Endothelial cell of umbilical vein (primary cell): ENCODE measurements at regions not wholly inside any gene's neighbourhood (a gene's known extent, or its start where the extent isn't known, plus 50 kb on each side); places are given as distances from the start of the nearest gene placed in this dataset.

ENCODE experiments used
- BruUV-seq: library from RNA; stranded (reverse); fragments of 400-500 nt; replicated peaks from 2 replicates; lab custom pipeline; 2021; lab: Mats Ljungman, UMichigan
- CTCF ChIA-PET: fragments of 300-600, 350-600 bp; sonication (Branson Sonifier 250); formaldehyde crosslinking; loops from one replicate; lab custom pipeline; 2021; ENCODE audit warnings: antibody characterized with exemption, inconsistent platforms; lab: Charles Lee
- POLR2A ChIA-PET: fragments of 300-600, 350-600 bp; sonication (Branson Sonifier 250); formaldehyde crosslinking; loops from one replicate; lab custom pipeline; 2021; ENCODE audit warnings: antibody characterized with exemption, inconsistent platforms; lab: Charles Lee
- DNase-seq: peaks from one replicate; pipeline ENCODE4 v3.0.0-alpha.2; 2011; ENCODE audit warnings: low read depth, low spot score
- FAIRE-seq: peaks from 2 replicates; lab custom pipeline; 2011; peaks lifted over from hg19 to GRCh38; lab: Jason Lieb, UNC
- H2AFZ ChIP-seq: 2 replicates; pipeline ENCODE4 v1.6.0; 2012; ENCODE audit warnings: low read depth, low read length, control low read depth, inconsistent platforms
- H3K27ac ChIP-seq: 2 replicates; pipeline ENCODE4 v1.5.1; 2011; ENCODE audit warnings: low read depth, mild to moderate bottlenecking, control low read depth, low read length, moderate library complexity; ENCODE audit not compliant: insufficient read depth
- H3K27me3 ChIP-seq, 2 experiments: 2 replicates each; pipeline versions ENCODE4 v1.6.0 to v1.6.1; 2011; ENCODE audit warnings: low read length in 2 of 2, mixed read lengths in 1 of 2; ENCODE audit not compliant: control insufficient read depth in 2 of 2, insufficient read depth in 2 of 2
- H3K36me3 ChIP-seq, 2 experiments: 2 replicates in 1 of 2; 3 replicates in 1 of 2; pipeline ENCODE4 v1.5.1; 2011; ENCODE audit warnings: low read length in 2 of 2, mild to moderate bottlenecking in 1 of 2, moderate library complexity in 1 of 2; ENCODE audit not compliant: control insufficient read depth in 2 of 2, insufficient read depth in 2 of 2; ENCODE audit errors: extremely low read depth in 1 of 2
- H3K4me1 ChIP-seq: 3 replicates; pipeline ENCODE4 v1.5.1; 2011; ENCODE audit warnings: mild to moderate bottlenecking, low read length; ENCODE audit not compliant: control insufficient read depth, insufficient read depth; ENCODE audit errors: extremely low read depth
- H3K4me2 ChIP-seq: 2 replicates; pipeline ENCODE4 v1.6.1; 2011; ENCODE audit warnings: low read length, control low read depth, mixed read lengths; ENCODE audit not compliant: insufficient read depth
- H3K4me3 ChIP-seq, 3 experiments: fragments of 200-600 bp in 1 of 3; sonication (generic), shearing (Covaris generic) in 1 of 3; replicated peaks in 1 of 3; 2 replicates each; pipeline ENCODE4 v1.5.1; 2011 to 2016; ENCODE audit warnings: control low read depth in 3 of 3, low read length in 3 of 3, mild to moderate bottlenecking in 2 of 3, inconsistent platforms in 1 of 3, low read depth in 1 of 3, moderate library complexity in 1 of 3; ENCODE audit not compliant: insufficient read depth in 1 of 3
- H3K79me2 ChIP-seq: 2 replicates; pipeline ENCODE4 v1.6.0; 2012; ENCODE audit warnings: low read length, inconsistent platforms; ENCODE audit not compliant: control insufficient read depth, insufficient read depth
- H3K9ac ChIP-seq: replicated peaks from 2 replicates; pipeline ENCODE3; 2011; ENCODE audit warnings: low read length, control low read depth; ENCODE audit not compliant: insufficient read depth; ENCODE audit errors: extremely low read depth
- H3K9me1 ChIP-seq: replicated peaks from 3 replicates; pipeline ENCODE4 v1.6.0; 2011; ENCODE audit warnings: mild to moderate bottlenecking, low read length; ENCODE audit not compliant: control insufficient read depth, insufficient read depth; ENCODE audit errors: extremely low read depth
- H3K9me3 ChIP-seq: replicated peaks from 2 replicates; pipeline ENCODE4 v1.5.1; 2012; ENCODE audit warnings: low read length, inconsistent platforms; ENCODE audit not compliant: control insufficient read depth, insufficient read depth
- H4K20me1 ChIP-seq: replicated peaks from 2 replicates; pipeline ENCODE3; 2011; ENCODE audit warnings: mild to moderate bottlenecking, low read length; ENCODE audit not compliant: control insufficient read depth, insufficient read depth; ENCODE audit errors: extremely low read depth
- EZH2 ChIP-seq: IDR thresholded peaks from 2 replicates; pipeline ENCODE4 v1.6.1; 2012; ENCODE audit warnings: borderline replicate concordance, low read depth, mild to moderate bottlenecking, moderate library complexity, low read length, inconsistent platforms; ENCODE audit not compliant: severe bottlenecking
- FOS ChIP-seq: IDR thresholded peaks from 2 replicates; pipeline ENCODE4 v1.6.1; 2011; ENCODE audit warnings: mild to moderate bottlenecking, low read length, moderate library complexity, borderline replicate concordance; ENCODE audit not compliant: insufficient read depth
- GATA2 ChIP-seq: IDR thresholded peaks from 2 replicates; pipeline ENCODE4 v1.7.0; 2011; ENCODE audit warnings: low read depth, mild to moderate bottlenecking, moderate library complexity, mixed read lengths, low read length; ENCODE audit not compliant: insufficient read length, insufficient read depth
- JUN ChIP-seq: IDR thresholded peaks from 2 replicates; pipeline ENCODE4 v1.6.1; 2011; ENCODE audit warnings: borderline replicate concordance, low read depth; ENCODE audit not compliant: insufficient read length, insufficient read depth
- MYC ChIP-seq: IDR thresholded peaks from one replicate; pipeline ENCODE4 v1.6.1; 2011; ENCODE audit warnings: mild to moderate bottlenecking, low read depth, low read length
- POLR2A ChIP-seq: IDR thresholded peaks from 2 replicates; pipeline ENCODE4 v1.6.1; 2012; ENCODE audit warnings: low read depth, mild to moderate bottlenecking, control low read depth, low read length
- POLR2AphosphoS5 ChIP-seq: IDR thresholded peaks from 2 replicates; pipeline ENCODE4 v1.6.1; 2012; ENCODE audit warnings: low read depth, mild to moderate bottlenecking, control low read depth, low read length, moderate library complexity; ENCODE audit not compliant: insufficient read depth
- dilution Hi-C: fragments of 300-500 bp; cut with MboI; formaldehyde crosslinking; loops from one replicate; pipeline ENCODE4 v1.15.0; 2019; ENCODE audit warnings: low sequenced_read_pairs; ENCODE audit not compliant: extremely low pct_ligation_motif_present
- intact Hi-C: fragments of 100-400 bp; cut with micrococcal nuclease; formaldehyde crosslinking; loops from one replicate; pipeline ENCODE4 v1.10.0; 2022
- TF ChIP-seq, protein P1 (sequence below): IDR thresholded peaks from 2 replicates; pipeline ENCODE4 v1.6.1; 2011; ENCODE audit not compliant: insufficient read depth, insufficient read length
- TF ChIP-seq, protein P2 (sequence below), 2 donors: IDR thresholded peaks; 1 replicate in 1 of 2; 2 replicates in 1 of 2; pipeline ENCODE4 v1.5.1; 2011; ENCODE audit warnings: low read length in 2 of 2, mild to moderate bottlenecking in 2 of 2, moderate library complexity in 2 of 2, control low read depth in 1 of 2, inconsistent platforms in 1 of 2, low read depth in 1 of 2; ENCODE audit not compliant: insufficient read depth in 1 of 2; ENCODE audit errors: extremely low read depth in 1 of 2

DNA sequence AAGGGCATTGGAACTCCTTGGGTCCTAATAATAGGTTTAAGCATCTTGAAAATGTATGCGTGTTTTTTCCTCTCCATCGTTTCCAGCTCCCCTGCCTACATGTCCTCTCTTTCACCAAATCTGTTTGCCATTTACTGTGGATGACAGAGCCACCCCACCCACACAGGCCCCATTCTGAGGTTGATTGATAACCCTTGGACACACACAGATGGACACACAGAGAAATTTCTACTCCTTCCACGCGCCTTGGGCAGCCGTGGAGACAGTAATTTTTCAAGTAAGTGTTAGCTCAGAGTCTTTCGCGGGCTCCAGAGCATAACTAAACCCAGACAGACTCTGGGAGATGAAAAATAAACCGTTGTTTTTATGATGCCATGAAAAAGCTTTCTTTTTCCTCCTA is 103.3 kb upstream of the NLRP1 start:
- H2AFZ ChIP-seq, result no peak overlapping the region
- no peaks in the 10 kb centered on the region for H3K9me1 ChIP-seq
- no peak for TF ChIP-seq MYC
- no peak for TF ChIP-seq POLR2A
- TF ChIP-seq JUN, result no peak
- TF ChIP-seq EZH2, result no peak
- TF ChIP-seq, protein P1, sequence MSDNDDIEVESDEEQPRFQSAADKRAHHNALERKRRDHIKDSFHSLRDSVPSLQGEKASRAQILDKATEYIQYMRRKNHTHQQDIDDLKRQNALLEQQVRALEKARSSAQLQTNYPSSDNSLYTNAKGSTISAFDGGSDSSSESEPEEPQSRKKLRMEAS, result no peak
- no TSS peak for BruUV-seq
- ChIA-PET POLR2A (no interaction called here), CTCF (interaction anchor here (2.1 kb wide), 1 partner anchor 12 kb away, joined by 7 read pairs; no protein-coding TSS in a partner anchor)
- no peak overlapping the region for H3K4me2 ChIP-seq
- H4K20me1 ChIP-seq, result no peaks in the 10 kb centered on the region
- intact Hi-C loops (no loop called here), dilution Hi-C loops (no loop called here)
- no peak overlapping the region for H3K9ac ChIP-seq
- FAIRE-seq (no peak), DNase-seq (no peak)
- no peaks in the 10 kb centered on the region for H3K4me1 ChIP-seq
- no peak overlapping the region for H3K27ac ChIP-seq
- H3K27me3 ChIP-seq, result peaks cover 0 to 1% of the 10 kb centered on the region in 2 experiments
- no peak overlapping the region for H3K4me3 ChIP-seq
- no peaks in the 10 kb centered on the region for H3K36me3 ChIP-seq
- no peaks in the 10 kb centered on the region for H3K79me2 ChIP-seq
- no peaks in the 10 kb centered on the region for H3K9me3 ChIP-seq

- Histone ChIP-seq H3K27me3 (peaks cover 2 to 3% of the 10 kb centered on the region in 2 experiments), H3K36me3 (no peaks in the 10 kb centered on the region), H3K9me1 (no peaks in the 10 kb centered on the region), H4K20me1 (no peaks in the 10 kb centered on the region), H3K4me1 (no peaks in the 10 kb centered on the region), H3K4me2 (no peak overlapping the region), H3K79me2 (no peaks in the 10 kb centered on the region), H2AFZ (no peak overlapping the region), H3K4me3 (no peak overlapping the region), H3K27ac (no peak overlapping the region), H3K9me3 (no peaks in the 10 kb centered on the region), H3K9ac (no peak overlapping the region)
- POLR2A ChIA-PET, result no interaction called here
- intact Hi-C loops, result no loop called here
- TF ChIP-seq FOS (no peak), JUN (no peak), EZH2 (no peak), MYC (no peak), GATA2 (no peak), POLR2A (no peak), POLR2AphosphoS5 (no peak)
- TF ChIP-seq, protein P1, result no peak
- TF ChIP-seq, protein P2, sequence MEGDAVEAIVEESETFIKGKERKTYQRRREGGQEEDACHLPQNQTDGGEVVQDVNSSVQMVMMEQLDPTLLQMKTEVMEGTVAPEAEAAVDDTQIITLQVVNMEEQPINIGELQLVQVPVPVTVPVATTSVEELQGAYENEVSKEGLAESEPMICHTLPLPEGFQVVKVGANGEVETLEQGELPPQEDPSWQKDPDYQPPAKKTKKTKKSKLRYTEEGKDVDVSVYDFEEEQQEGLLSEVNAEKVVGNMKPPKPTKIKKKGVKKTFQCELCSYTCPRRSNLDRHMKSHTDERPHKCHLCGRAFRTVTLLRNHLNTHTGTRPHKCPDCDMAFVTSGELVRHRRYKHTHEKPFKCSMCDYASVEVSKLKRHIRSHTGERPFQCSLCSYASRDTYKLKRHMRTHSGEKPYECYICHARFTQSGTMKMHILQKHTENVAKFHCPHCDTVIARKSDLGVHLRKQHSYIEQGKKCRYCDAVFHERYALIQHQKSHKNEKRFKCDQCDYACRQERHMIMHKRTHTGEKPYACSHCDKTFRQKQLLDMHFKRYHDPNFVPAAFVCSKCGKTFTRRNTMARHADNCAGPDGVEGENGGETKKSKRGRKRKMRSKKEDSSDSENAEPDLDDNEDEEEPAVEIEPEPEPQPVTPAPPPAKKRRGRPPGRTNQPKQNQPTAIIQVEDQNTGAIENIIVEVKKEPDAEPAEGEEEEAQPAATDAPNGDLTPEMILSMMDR (IDR thresholded peaks at IDR 0.05; ENCODE audit: extremely low read depth in 1 of 2, insufficient read depth in 1 of 2, low read depth in 1 of 2, low read length in 2 of 2), result no peak
- dilution Hi-C loops, result no loop called here
- BruUV-seq, result no TSS peak
- DNase-seq (no peak), FAIRE-seq (no peak)
- CTCF ChIA-PET, result interaction anchor here (2.8 kb wide), 1 partner anchor 12 kb away, joined by 11 read pairs; no protein-coding TSS in a partner anchor
Measured at GRCh38 chr17:5693821-5694220, 109.5 kb upstream of the NLRP1 start.
